H1 (cell line): ENCODE measurements at regions not wholly inside any gene's neighbourhood (a gene's known extent, or its start where the extent isn't known, plus 50 kb on each side); places are given as distances from the start of the nearest gene placed in this dataset.

Experiments used
- CTCF ChIA-PET: fragments of 300-600 bp; sonication (Branson Sonifier 250); formaldehyde crosslinking; loops from one replicate; lab custom pipeline; 2021; ENCODE audit not compliant: partially characterized antibody; lab: Charles Lee
- POLR2A ChIA-PET: fragments of 300-600 bp; sonication (Branson Sonifier 250); formaldehyde crosslinking; loops from one replicate; lab custom pipeline; 2021; ENCODE audit warnings: inconsistent platforms; ENCODE audit not compliant: partially characterized antibody; lab: Charles Lee
- DNase-seq, 2 experiments: peaks; one replicate each; pipeline versions ENCODE4 v3.0.0 to v3.0.0-alpha.2; 2010 to 2022; ENCODE audit warnings: low spot score in 2 of 2, low read depth in 1 of 2, mixed read lengths in 1 of 2
- FAIRE-seq: peaks from 2 replicates; lab custom pipeline; 2011; peaks lifted over from hg19 to GRCh38; lab: Jason Lieb, UNC
- H2AFZ ChIP-seq: 2 replicates; pipeline ENCODE4 v1.8.1; 2012; ENCODE audit warnings: low read length, inconsistent platforms
- H2AK5ac ChIP-seq: 2 replicates; pipeline ENCODE4 v1.6.1; 2013; ENCODE audit warnings: low read depth, low read length
- H2BK120ac ChIP-seq: replicated peaks from 2 replicates; pipeline ENCODE3; 2013; ENCODE audit warnings: low read depth, low read length, inconsistent platforms
- H2BK12ac ChIP-seq: 2 replicates; pipeline ENCODE4 v1.6.1; 2013; ENCODE audit warnings: low read depth, low read length
- H2BK15ac ChIP-seq: 2 replicates; pipeline ENCODE4 v1.6.1; 2013; ENCODE audit warnings: low read length
- H2BK20ac ChIP-seq: 2 replicates; pipeline ENCODE4 v1.6.1; 2013; ENCODE audit warnings: low read length
- H2BK5ac ChIP-seq: 2 replicates; pipeline ENCODE4 v1.6.1; 2013; ENCODE audit warnings: low read depth, low read length
- H3K14ac ChIP-seq: 2 replicates; pipeline ENCODE4 v1.6.1; 2013; ENCODE audit warnings: inconsistent platforms; ENCODE audit not compliant: insufficient read length
- H3K18ac ChIP-seq: 2 replicates; pipeline ENCODE4 v1.6.1; 2013; ENCODE audit warnings: low read length; ENCODE audit errors: extremely low read depth
- H3K23ac ChIP-seq: 2 replicates; pipeline ENCODE4 v1.6.1; 2013; ENCODE audit warnings: inconsistent platforms; ENCODE audit not compliant: insufficient read length
- H3K23me2 ChIP-seq: 2 replicates; pipeline ENCODE4 v1.6.1; 2013; ENCODE audit warnings: low read depth, low read length
- H3K27ac ChIP-seq: 2 replicates; pipeline ENCODE4 v1.6.1; 2011; ENCODE audit warnings: low read depth, low read length, inconsistent platforms
- H3K27me3 ChIP-seq, 4 experiments: replicated peaks in 1 of 4; 1 replicate in 1 of 4; 2 replicates in 3 of 4; pipeline versions ENCODE4 v1.6.1 to v1.8.1; 2011 to 2013; ENCODE audit warnings: low read length in 3 of 4, mild to moderate bottlenecking in 3 of 4, inconsistent platforms in 2 of 4, mixed read lengths in 2 of 4, moderate library complexity in 1 of 4; ENCODE audit not compliant: control insufficient read depth in 3 of 4, insufficient read depth in 3 of 4; ENCODE audit errors: extremely low read depth in 1 of 4
- H3K36me3 ChIP-seq, 4 experiments: 2 replicates each; pipeline versions ENCODE4 v1.6.1 to v1.8.1; 2011 to 2013; ENCODE audit warnings: mild to moderate bottlenecking in 4 of 4, low read length in 3 of 4, moderate library complexity in 2 of 4, control low read depth in 1 of 4, inconsistent platforms in 1 of 4; ENCODE audit not compliant: insufficient read depth in 4 of 4, control insufficient read depth in 2 of 4
- H3K4ac ChIP-seq: replicated peaks from 2 replicates; pipeline ENCODE3; 2013; ENCODE audit warnings: low read length, low read depth, mixed read lengths, inconsistent platforms; ENCODE audit not compliant: insufficient read length
- H3K4me1 ChIP-seq, 4 experiments: replicated peaks in 1 of 4; 1 replicate in 1 of 4; 2 replicates in 3 of 4; pipeline versions ENCODE4 v1.6.1 to v1.8.1; 2011 to 2013; ENCODE audit warnings: low read length in 3 of 4, inconsistent platforms in 2 of 4, mixed read lengths in 1 of 4; ENCODE audit not compliant: insufficient read depth in 4 of 4, control insufficient read depth in 3 of 4
- H3K4me2 ChIP-seq, 2 experiments: 2 replicates each; pipeline versions ENCODE4 v1.6.1 to v1.8.1; 2011 to 2013; ENCODE audit warnings: low read depth in 2 of 2, low read length in 2 of 2, control low read depth in 1 of 2, inconsistent platforms in 1 of 2, mild to moderate bottlenecking in 1 of 2; ENCODE audit not compliant: insufficient read depth in 1 of 2
- H3K4me3 ChIP-seq, 4 experiments: fragments of 200-600, 300-600 bp in 1 of 4; sonication (generic), shearing (Covaris generic), sonication (Bioruptor Twin) in 1 of 4; 2 replicates each; pipeline versions ENCODE4 v1.5.1 to v1.8.1; 2011 to 2016; ENCODE audit warnings: low read length in 4 of 4, low read depth in 3 of 4, control low read depth in 2 of 4, inconsistent platforms in 2 of 4, mild to moderate bottlenecking in 2 of 4, mixed read lengths in 1 of 4, moderate library complexity in 1 of 4; ENCODE audit not compliant: insufficient read depth in 2 of 4; ENCODE audit errors: extremely low read depth in 1 of 4
- H3K56ac ChIP-seq: replicated peaks from 2 replicates; pipeline ENCODE3; 2013; ENCODE audit warnings: low read depth, mild to moderate bottlenecking, mixed read lengths, low read length, inconsistent platforms; ENCODE audit not compliant: insufficient read length
- H3K79me1 ChIP-seq: 2 replicates; pipeline ENCODE4 v1.6.1; 2013; ENCODE audit warnings: low read depth, low read length, control low read depth
- H3K79me2 ChIP-seq, 2 experiments: 2 replicates each; pipeline versions ENCODE4 v1.6.1 to v1.8.1; 2012 to 2013; ENCODE audit warnings: low read length in 2 of 2, mild to moderate bottlenecking in 2 of 2, inconsistent platforms in 1 of 2; ENCODE audit not compliant: insufficient read depth in 2 of 2, control insufficient read depth in 1 of 2
- H3K9ac ChIP-seq, 4 experiments: replicated peaks in 1 of 4; 1 replicate in 1 of 4; 2 replicates in 3 of 4; pipeline versions ENCODE4 v1.6.1 to v1.8.1; 2011 to 2013; ENCODE audit warnings: low read depth in 3 of 4, low read length in 3 of 4, control low read depth in 2 of 4, mild to moderate bottlenecking in 2 of 4, moderate library complexity in 2 of 4, inconsistent platforms in 1 of 4; ENCODE audit errors: extremely low read depth in 1 of 4
- H3K9me3 ChIP-seq, 2 experiments: 2 replicates each; pipeline versions ENCODE4 v1.6.1 to v1.8.1; 2012 to 2013; ENCODE audit warnings: mild to moderate bottlenecking in 2 of 2, moderate library complexity in 2 of 2, control low read depth in 1 of 2, inconsistent platforms in 1 of 2, low read depth in 1 of 2, low read length in 1 of 2, mixed read lengths in 1 of 2; ENCODE audit not compliant: insufficient read depth in 2 of 2
- H4K20me1 ChIP-seq, 2 experiments: replicated peaks in 1 of 2; 2 replicates each; pipeline versions ENCODE3 to v1.8.1; 2011 to 2013; ENCODE audit warnings: inconsistent platforms in 2 of 2, low read length in 2 of 2, mild to moderate bottlenecking in 1 of 2; ENCODE audit not compliant: insufficient read depth in 2 of 2, control insufficient read depth in 1 of 2
- H4K5ac ChIP-seq: 2 replicates; pipeline ENCODE4 v1.6.1; 2013; ENCODE audit warnings: low read length, low read depth, mixed read lengths, inconsistent platforms; ENCODE audit not compliant: insufficient read length
- H4K8ac ChIP-seq: 2 replicates; pipeline ENCODE4 v1.8.0; 2013; ENCODE audit warnings: mild to moderate bottlenecking, moderate library complexity, low read length, inconsistent platforms; ENCODE audit not compliant: insufficient read depth; ENCODE audit errors: extremely low read depth
- H4K91ac ChIP-seq: replicated peaks from 2 replicates; pipeline ENCODE3; 2013; ENCODE audit warnings: low read length, mixed read lengths, inconsistent platforms; ENCODE audit not compliant: insufficient read length
- BCL11A ChIP-seq, 2 experiments: IDR thresholded peaks; one replicate each; pipeline ENCODE4 v1.6.1; 2011; ENCODE audit warnings: low read depth in 2 of 2, low read length in 2 of 2, mild to moderate bottlenecking in 2 of 2
- CBX5 ChIP-seq: fragments of 300-800, 300-1000 bp; sonication (generic); IDR thresholded peaks from 2 replicates; pipeline ENCODE4 v1.7.1; 2016; ENCODE audit warnings: antibody characterized with exemption, low read length, low read depth
- CHD1 ChIP-seq: IDR thresholded peaks from 2 replicates; pipeline ENCODE4 v1.6.1; 2012; ENCODE audit warnings: low read depth, low read length, improper control_type of control experiment
- EP300 ChIP-seq, 2 experiments: IDR thresholded peaks; 1 replicate in 1 of 2; 2 replicates in 1 of 2; pipeline ENCODE4 v1.6.1; 2011 to 2012; ENCODE audit warnings: low read depth in 2 of 2, low read length in 2 of 2, mild to moderate bottlenecking in 2 of 2, borderline replicate concordance in 1 of 2, inconsistent platforms in 1 of 2, moderate library complexity in 1 of 2
- HDAC6 ChIP-seq: IDR thresholded peaks from one replicate; pipeline ENCODE4 v1.7.1; 2012; ENCODE audit warnings: low read depth, mild to moderate bottlenecking, inconsistent platforms, low read length, moderate library complexity
- JUND ChIP-seq: IDR thresholded peaks from 2 replicates; pipeline ENCODE4 v1.6.1; 2011; ENCODE audit warnings: mild to moderate bottlenecking, improper control_type of control experiment, low read length
- KDM5A ChIP-seq: fragments of 200-600 bp; IDR thresholded peaks from 2 replicates; pipeline ENCODE4 v1.7.1; 2012; ENCODE audit warnings: mild to moderate bottlenecking, low read length, inconsistent platforms, mixed read lengths
- MAFK ChIP-seq: IDR thresholded peaks from 2 replicates; pipeline ENCODE4 v1.6.1; 2012; ENCODE audit warnings: low read depth, mild to moderate bottlenecking, improper control_type of control experiment, low read length
- NANOG ChIP-seq: IDR thresholded peaks from 2 replicates; pipeline ENCODE4 v1.6.1; 2011; ENCODE audit warnings: low read length, low read depth, mild to moderate bottlenecking, inconsistent platforms; ENCODE audit not compliant: insufficient read depth, poor library complexity, severe bottlenecking
- POLR2AphosphoS5 ChIP-seq: IDR thresholded peaks from 2 replicates; pipeline ENCODE4 v1.6.1; 2011; ENCODE audit warnings: low read depth, low read length
- RNF2 ChIP-seq: fragments of 200-900, 300-1000 bp; sonication (generic); IDR thresholded peaks from 2 replicates; pipeline ENCODE4 v1.7.1; 2016; ENCODE audit warnings: borderline replicate concordance, low read depth, mild to moderate bottlenecking, antibody characterized with exemption, low read length; ENCODE audit not compliant: poor library complexity, severe bottlenecking; ENCODE audit errors: missing control alignments
- SAP30 ChIP-seq: fragments of 300-600 bp; sonication (generic); IDR thresholded peaks from 2 replicates; pipeline ENCODE4 v1.7.1; 2012; ENCODE audit warnings: low read length, moderate library complexity, mild to moderate bottlenecking, inconsistent platforms; ENCODE audit not compliant: insufficient read depth, insufficient replicate concordance
- SIN3A ChIP-seq, 2 experiments: IDR thresholded peaks in 1 of 2; conservative IDR thresholded peaks in 1 of 2; 2 replicates each; pipeline ENCODE4 v1.6.1; 2011 to 2012; ENCODE audit warnings: low read length in 2 of 2, improper control_type of control experiment in 1 of 2, low read depth in 1 of 2, mild to moderate bottlenecking in 1 of 2
- SP1 ChIP-seq: IDR thresholded peaks from 2 replicates; pipeline ENCODE4 v1.6.1; 2011; ENCODE audit warnings: low read depth, low read length
- ZNF274 ChIP-seq: IDR thresholded peaks from 2 replicates; pipeline ENCODE4 v1.7.0; 2012; ENCODE audit warnings: low read length, borderline replicate concordance; ENCODE audit errors: extremely low read depth
- WGBS, 2 experiments: shearing (Covaris generic) in 1 of 2; methylation state at CpG; one replicate each; pipeline versions ENCODE4 v1.1.6 to v1.1.7; 2013 to 2015; ENCODE audit warnings: low lambda C conversion rate in 2 of 2, mixed read lengths in 2 of 2, inconsistent platforms in 1 of 2, low coverage in 1 of 2, missing lambda C conversion rate in 1 of 2; ENCODE audit not compliant: insufficient replicate concordance in 2 of 2, insufficient coverage in 1 of 2, insufficient read length in 1 of 2; ENCODE audit errors: extremely low coverage in 1 of 2, missing lambda C conversion rate in 1 of 2; 5-methylcytosine and 5-hydroxymethylcytosine counted together

GRCh38 chr1:199129247-199129646 lies 490.4 kb downstream of the PTPRC start:
- H3K4ac ChIP-seq, result no peak overlapping the region

More at GRCh38 chr1:199129247-199129646, 490.4 kb downstream of the PTPRC start:
- H3K4me3 ChIP-seq, result no peak overlapping the region
- no peaks in the 10 kb centered on the region for H3K79me1 ChIP-seq
- H3K9me3 ChIP-seq, result no peaks in the 10 kb centered on the region
- H3K27me3 ChIP-seq, result no peaks in the 10 kb centered on the region
- H2AFZ ChIP-seq, result no peak overlapping the region
- H2BK5ac ChIP-seq, result no peak overlapping the region
- H4K20me1 ChIP-seq, result no peaks in the 10 kb centered on the region
- no peak overlapping the region for H4K91ac ChIP-seq
- H2AK5ac ChIP-seq, result no peak overlapping the region
- no peak overlapping the region for H3K9ac ChIP-seq
- no peak overlapping the region for H2BK15ac ChIP-seq
- H3K23ac ChIP-seq, result no peak overlapping the region
- H2BK12ac ChIP-seq, result no peak overlapping the region
- no peak overlapping the region for H4K8ac ChIP-seq
- no peaks in the 10 kb centered on the region for H3K23me2 ChIP-seq
- H3K56ac ChIP-seq, result no peak overlapping the region
- ChIA-PET CTCF (no interaction called here), POLR2A (no interaction called here)
- no peak for FAIRE-seq
- H2BK120ac ChIP-seq, result no peak overlapping the region
- no peaks in the 10 kb centered on the region for H3K4me1 ChIP-seq
- H3K27ac ChIP-seq, result no peak overlapping the region
- WGBS, 2 experiments, result 95% methylated on average over 2 of the region's 2 CpGs; no CpG with 5 or more reads in 1 of the 2 experiments
- H3K4me2 ChIP-seq, result no peak overlapping the region
- H2BK20ac ChIP-seq, result no peak overlapping the region
- TF ChIP-seq EP300 (IDR thresholded peaks at IDR 0.05; ENCODE audit: borderline replicate concordance in 1 of 2, low read depth in 2 of 2, low read length in 2 of 2) (no peak), CBX5 (no peak), SP1 (no peak), POLR2AphosphoS5 (no peak), MAFK (no peak), KDM5A (no peak), BCL11A (IDR thresholded peaks at IDR 0.05; ENCODE audit: low read depth in 2 of 2, low read length in 2 of 2) (no peak), HDAC6 (no peak), JUND (no peak), NANOG (no peak), CHD1 (no peak), ZNF274 (no peak), SAP30 (no peak), SIN3A (conservative IDR thresholded peaks at IDR 0.05 in 1 of 2, IDR thresholded peaks at IDR 0.05 in 1 of 2; ENCODE audit: low read depth in 1 of 2, low read length in 2 of 2) (no peak), RNF2 (no peak)
- H3K79me2 ChIP-seq, result no peaks in the 10 kb centered on the region
- no peak overlapping the region for H3K18ac ChIP-seq
- no peak overlapping the region for H4K5ac ChIP-seq
- H3K36me3 ChIP-seq, result no peaks in the 10 kb centered on the region
- no peak overlapping the region for H3K14ac ChIP-seq
- no peak for DNase-seq
